GM13976 (cell line): ENCODE measurements at regions not wholly inside any gene's neighbourhood (a gene's known extent, or its start where the extent isn't known, plus 50 kb on each side); places are given as distances from the start of the nearest gene placed in this dataset.
"Not testable (repeated sequence)": the region's sequence is repeated elsewhere in the genome, so short reads cannot be mapped to it uniquely, and the experiment has no call there.

Experiments
- DNase-seq: peaks from one replicate; pipeline ENCODE4 v3.0.0; 2012; ENCODE audit warnings: low spot score
- in situ Hi-C: fragments of 300-500 bp; cut with MboI; formaldehyde crosslinking; loops from one replicate; pipeline ENCODE4 v1.12.0; 2022; ENCODE audit warnings: low sequenced_read_pairs, mixed read lengths, inconsistent platforms; ENCODE audit not compliant: unreplicated experiment
- TF ChIP-seq, protein P1 (sequence below): IDR thresholded peaks from 2 replicates; pipeline ENCODE4 v1.5.1; 2012; ENCODE audit warnings: borderline replicate concordance, mild to moderate bottlenecking; ENCODE audit not compliant: insufficient read depth; ENCODE audit errors: extremely low read depth, missing control alignments, control extremely low read depth

- no peak for DNase-seq
- TF ChIP-seq, protein P1, sequence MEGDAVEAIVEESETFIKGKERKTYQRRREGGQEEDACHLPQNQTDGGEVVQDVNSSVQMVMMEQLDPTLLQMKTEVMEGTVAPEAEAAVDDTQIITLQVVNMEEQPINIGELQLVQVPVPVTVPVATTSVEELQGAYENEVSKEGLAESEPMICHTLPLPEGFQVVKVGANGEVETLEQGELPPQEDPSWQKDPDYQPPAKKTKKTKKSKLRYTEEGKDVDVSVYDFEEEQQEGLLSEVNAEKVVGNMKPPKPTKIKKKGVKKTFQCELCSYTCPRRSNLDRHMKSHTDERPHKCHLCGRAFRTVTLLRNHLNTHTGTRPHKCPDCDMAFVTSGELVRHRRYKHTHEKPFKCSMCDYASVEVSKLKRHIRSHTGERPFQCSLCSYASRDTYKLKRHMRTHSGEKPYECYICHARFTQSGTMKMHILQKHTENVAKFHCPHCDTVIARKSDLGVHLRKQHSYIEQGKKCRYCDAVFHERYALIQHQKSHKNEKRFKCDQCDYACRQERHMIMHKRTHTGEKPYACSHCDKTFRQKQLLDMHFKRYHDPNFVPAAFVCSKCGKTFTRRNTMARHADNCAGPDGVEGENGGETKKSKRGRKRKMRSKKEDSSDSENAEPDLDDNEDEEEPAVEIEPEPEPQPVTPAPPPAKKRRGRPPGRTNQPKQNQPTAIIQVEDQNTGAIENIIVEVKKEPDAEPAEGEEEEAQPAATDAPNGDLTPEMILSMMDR: no peak
- in situ Hi-C loops: no loop called here
Observed at GRCh38 chr4:56139241-56139827, 190.6 kb downstream of the CEP135 start.

- DNase-seq, in situ Hi-C loops: not testable (repeated sequence)
Observed at GRCh38 chr4:56134834-56135233, 186.1 kb downstream of the CEP135 start.

GRCh38 chr4:56134266-56134665, 185.5 kb downstream of the CEP135 start:
- DNase-seq: no peak
- in situ Hi-C loops: no loop called here
- TF ChIP-seq, protein P1: no peak

- in situ Hi-C loops: no loop called here
- no peak for DNase-seq
- TF ChIP-seq, protein P1: no peak
Observed at GRCh38 chr4:56132835-56133234, 184.1 kb downstream of the CEP135 start.

GRCh38 chr4:56132188-56132587, 183.4 kb downstream of the CEP135 start:
- in situ Hi-C loops, DNase-seq: not testable (repeated sequence)

DNA sequence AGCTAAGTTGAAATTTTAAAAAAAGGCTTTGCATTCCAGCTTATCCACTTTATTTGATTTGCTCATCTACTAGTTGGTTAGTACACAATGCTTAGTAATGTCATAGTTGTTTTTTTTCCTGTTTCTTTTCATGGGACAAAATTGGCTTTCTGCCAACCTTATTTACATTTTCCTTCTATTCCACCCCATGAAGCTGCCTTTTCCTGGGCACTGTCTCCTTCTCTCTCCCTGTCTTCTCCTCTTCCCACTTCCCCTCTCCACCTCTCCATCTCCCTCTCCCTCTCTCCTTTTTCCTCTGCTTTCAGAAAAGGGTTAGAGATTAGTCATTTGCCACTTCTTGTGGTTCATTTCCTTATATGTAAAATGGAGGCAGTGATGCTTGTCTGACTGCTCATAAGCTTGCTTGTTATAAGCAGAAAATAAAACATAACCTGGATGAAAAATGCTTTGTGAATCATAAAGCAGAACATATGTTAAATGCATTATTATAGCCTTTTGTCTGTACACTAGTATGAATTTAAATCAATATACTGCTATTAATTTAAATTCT, 181.9 kb downstream of the CEP135 start:
- no peak for DNase-seq
- in situ Hi-C loops: no loop called here
- TF ChIP-seq, protein P1: no peak

DNA sequence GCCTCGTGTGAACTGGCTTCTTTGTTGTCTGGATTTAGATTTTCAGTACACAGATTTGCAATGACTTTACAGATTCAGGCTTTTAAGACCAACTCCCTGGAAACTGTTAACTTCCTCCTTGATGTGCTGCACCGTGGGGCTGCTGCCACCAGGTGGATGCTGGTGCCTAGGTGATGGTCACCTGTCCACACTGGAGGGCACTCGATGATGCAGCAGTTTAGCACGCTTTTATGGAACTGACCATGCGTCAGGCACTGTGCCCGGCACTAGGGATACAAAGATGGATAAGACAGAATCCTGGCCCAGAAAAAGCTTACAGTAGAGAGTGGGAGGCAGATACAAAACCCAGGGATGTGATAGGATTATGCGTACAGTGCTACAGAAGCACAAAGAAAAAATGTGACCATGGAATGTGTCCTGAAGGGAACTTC, 180.7 kb downstream of the CEP135 start:
- in situ Hi-C loops: no loop called here
- no peak for DNase-seq
- TF ChIP-seq, protein P1: peak; percentile 47

- DNase-seq: no peak
- in situ Hi-C loops: no loop called here
- TF ChIP-seq, protein P1: no peak
Observed at GRCh38 chr4:56128213-56128612, 179.5 kb downstream of the CEP135 start.
